ENCODE measurements at regions not wholly inside any gene's neighbourhood (a gene's known extent, or its start where the extent isn't known, plus 50 kb on each side); places are given as distances from the start of the nearest gene placed in this dataset.
"Not testable (repeated sequence)": the region's sequence is repeated elsewhere in the genome, so short reads cannot be mapped to it uniquely, and the experiment has no call there.

- in situ Hi-C loops (cut with HindIII; ENCODE audit: low pct_unique_long_range_greater_than_20kb, low sequenced_read_pairs): no loop called here
- peak; percentile 77 for DNase-seq (ENCODE audit: low read depth, low spot score)
These were observed 217.5 kb upstream of the CNTNAP4 start for GRCh38 chr16:76059701-76060100.

- DNase-seq (ENCODE audit: low read depth, low spot score): no peak
- in situ Hi-C loops (cut with HindIII; ENCODE audit: low pct_unique_long_range_greater_than_20kb, low sequenced_read_pairs): no loop called here
These were observed 205.5 kb upstream of the CNTNAP4 start for GRCh38 chr16:76071690-76072089.

- in situ Hi-C loops (cut with HindIII; ENCODE audit: low pct_unique_long_range_greater_than_20kb, low sequenced_read_pairs): no loop called here
These were observed 195.2 kb upstream of the CNTNAP4 start for GRCh38 chr16:76081967-76082366.

GRCh38 chr16:76106647-76107046 is 170.6 kb upstream of the CNTNAP4 start:
- no peak for DNase-seq (ENCODE audit: low read depth, low spot score)
- in situ Hi-C loops (cut with HindIII; ENCODE audit: low pct_unique_long_range_greater_than_20kb, low sequenced_read_pairs): no loop called here

More at GRCh38 chr16:76081967-76082366, 195.2 kb upstream of the CNTNAP4 start:
- DNase-seq (ENCODE audit: low read depth, low spot score): no peak

- in situ Hi-C loops (cut with HindIII; ENCODE audit: low pct_unique_long_range_greater_than_20kb, low sequenced_read_pairs): no loop called here
- DNase-seq (ENCODE audit: low read depth, low spot score): no peak
These were observed 168.7 kb upstream of the CNTNAP4 start for GRCh38 chr16:76108460-76108859.

GRCh38 chr16:76114681-76115080 is 162.5 kb upstream of the CNTNAP4 start:
- no peak for DNase-seq (ENCODE audit: low read depth, low spot score)
- in situ Hi-C loops (cut with HindIII; ENCODE audit: low pct_unique_long_range_greater_than_20kb, low sequenced_read_pairs): no loop called here

GRCh38 chr16:76118344-76118743 is 158.9 kb upstream of the CNTNAP4 start:
- in situ Hi-C loops (cut with HindIII; ENCODE audit: low pct_unique_long_range_greater_than_20kb, low sequenced_read_pairs): no loop called here
- DNase-seq (ENCODE audit: low read depth, low spot score): no peak

GRCh38 chr16:76121636-76122035 is 155.6 kb upstream of the CNTNAP4 start:
- peak; percentile 6 for DNase-seq (ENCODE audit: low read depth, low spot score)
- in situ Hi-C loops (cut with HindIII; ENCODE audit: low pct_unique_long_range_greater_than_20kb, low sequenced_read_pairs): no loop called here

GRCh38 chr16:76123966-76124365 is 153.2 kb upstream of the CNTNAP4 start:
- in situ Hi-C loops (cut with HindIII; ENCODE audit: low pct_unique_long_range_greater_than_20kb, low sequenced_read_pairs): no loop called here
- no peak for DNase-seq (ENCODE audit: low read depth, low spot score)

- in situ Hi-C loops (cut with HindIII; ENCODE audit: low pct_unique_long_range_greater_than_20kb, low sequenced_read_pairs): no loop called here
- no peak for DNase-seq (ENCODE audit: low read depth, low spot score)
These were observed 151.3 kb upstream of the CNTNAP4 start for GRCh38 chr16:76125871-76126270.

- DNase-seq (ENCODE audit: low read depth, low spot score); in situ Hi-C loops (cut with HindIII; ENCODE audit: low pct_unique_long_range_greater_than_20kb, low sequenced_read_pairs): not testable (repeated sequence)
These were observed 139.1 kb upstream of the CNTNAP4 start for GRCh38 chr16:76138056-76138455.

- in situ Hi-C loops (cut with HindIII; ENCODE audit: low pct_unique_long_range_greater_than_20kb, low sequenced_read_pairs): no loop called here
- peak; percentile 11 for DNase-seq (ENCODE audit: low read depth, low spot score)
These were observed 119.6 kb upstream of the CNTNAP4 start for GRCh38 chr16:76157629-76158028.

GRCh38 chr16:76162046-76162445 is 115.2 kb upstream of the CNTNAP4 start:
- in situ Hi-C loops (cut with HindIII; ENCODE audit: low pct_unique_long_range_greater_than_20kb, low sequenced_read_pairs): no loop called here
- peak; percentile 35 for DNase-seq (ENCODE audit: low read depth, low spot score)

GRCh38 chr16:76164970-76165558 is 112.1 kb upstream of the CNTNAP4 start:
- DNase-seq (ENCODE audit: low read depth, low spot score): no peak
- in situ Hi-C loops (cut with HindIII; ENCODE audit: low pct_unique_long_range_greater_than_20kb, low sequenced_read_pairs): no loop called here

GRCh38 chr16:76175718-76176117 is 101.5 kb upstream of the CNTNAP4 start:
- DNase-seq (ENCODE audit: low read depth, low spot score): no peak
- in situ Hi-C loops (cut with HindIII; ENCODE audit: low pct_unique_long_range_greater_than_20kb, low sequenced_read_pairs): no loop called here

GRCh38 chr16:76176153-76176552 is 101.0 kb upstream of the CNTNAP4 start:
- in situ Hi-C loops (cut with HindIII; ENCODE audit: low pct_unique_long_range_greater_than_20kb, low sequenced_read_pairs): no loop called here
- peak; percentile 56 for DNase-seq (ENCODE audit: low read depth, low spot score)

GRCh38 chr16:76176616-76177015 is 100.6 kb upstream of the CNTNAP4 start:
- in situ Hi-C loops (cut with HindIII; ENCODE audit: low pct_unique_long_range_greater_than_20kb, low sequenced_read_pairs): no loop called here
- peak; percentile 14 for DNase-seq (ENCODE audit: low read depth, low spot score)

GRCh38 chr16:76182041-76182635 is 95.1 kb upstream of the CNTNAP4 start:
- in situ Hi-C loops (cut with HindIII; ENCODE audit: low pct_unique_long_range_greater_than_20kb, low sequenced_read_pairs): no loop called here
- peak; percentile 59 for DNase-seq (ENCODE audit: low read depth, low spot score)

- no peak for DNase-seq (ENCODE audit: low read depth, low spot score)
- in situ Hi-C loops (cut with HindIII; ENCODE audit: low pct_unique_long_range_greater_than_20kb, low sequenced_read_pairs): no loop called here
These were observed 93.6 kb upstream of the CNTNAP4 start for GRCh38 chr16:76183647-76184046.

All from SK-MEL-5 (cell line).